ENCODE measurements at regions not wholly inside any gene's neighbourhood (a gene's known extent, or its start where the extent isn't known, plus 50 kb on each side); places are given as distances from the start of the nearest gene placed in this dataset.

DNA sequence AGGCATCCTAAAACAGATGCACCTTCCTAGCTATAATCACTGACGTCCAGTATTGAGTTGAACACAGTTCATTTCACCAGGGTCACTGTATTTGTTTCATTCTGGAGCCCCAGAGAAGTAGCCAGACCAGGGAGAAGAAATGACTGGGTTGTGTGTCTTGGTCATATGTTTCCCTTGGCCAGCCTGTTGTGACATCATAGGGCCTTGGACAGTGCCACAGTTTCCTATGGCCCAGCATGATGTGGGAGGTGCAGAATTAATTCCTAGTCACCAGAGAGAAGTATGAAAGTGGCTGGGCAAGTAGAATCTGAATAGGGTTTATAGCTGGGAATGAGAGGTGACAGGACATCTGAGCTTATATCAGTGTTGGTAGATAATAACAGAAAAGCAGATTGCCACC, 84.0 kb upstream of the ZBED5 start:
- no peak for DNase-seq

DNA sequence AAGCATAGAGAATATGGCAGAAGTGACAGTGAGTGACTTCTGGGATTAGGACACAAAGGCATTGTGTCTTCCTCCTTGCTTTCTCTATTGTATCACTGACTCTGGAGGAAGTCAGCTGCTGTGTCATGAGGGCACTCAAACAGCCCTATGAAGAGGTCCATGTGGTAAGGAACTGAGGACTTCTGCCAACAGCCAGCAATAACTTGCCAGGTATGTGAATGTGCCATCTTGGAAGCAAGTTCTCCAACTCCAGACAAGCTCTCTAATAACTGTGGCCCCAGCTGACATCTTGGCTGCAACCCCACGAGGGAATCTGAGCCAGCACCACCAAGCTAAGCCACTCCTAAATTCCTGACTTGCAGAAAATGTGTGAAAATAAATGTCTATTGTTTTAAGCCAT, 83.6 kb upstream of the ZBED5 start:
- DNase-seq: peak; percentile 15

GRCh38 chr11:10938650-10939387, 81.0 kb upstream of the ZBED5 start:
- DNase-seq: no peak

DNA sequence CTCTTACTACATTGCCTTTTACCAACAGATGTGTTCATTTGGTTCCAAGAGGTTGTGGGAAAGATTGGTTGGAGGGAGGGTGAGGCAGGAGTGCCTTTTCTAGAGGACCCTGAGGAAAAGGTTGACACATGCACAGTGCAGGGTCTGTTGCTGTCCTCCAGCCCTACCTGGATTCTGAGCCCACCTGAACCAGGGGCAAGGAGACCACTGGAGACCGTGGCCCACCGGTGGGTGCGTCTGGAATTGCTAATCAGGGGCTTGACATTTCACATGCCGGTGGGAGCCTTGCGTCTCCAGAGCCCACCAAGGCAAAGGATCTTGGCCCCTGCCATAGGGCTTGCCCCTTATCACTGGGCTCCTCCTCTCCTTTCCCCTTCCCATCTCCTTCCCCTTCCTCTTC, 80.4 kb upstream of the ZBED5 start:
- no peak for DNase-seq

DNA sequence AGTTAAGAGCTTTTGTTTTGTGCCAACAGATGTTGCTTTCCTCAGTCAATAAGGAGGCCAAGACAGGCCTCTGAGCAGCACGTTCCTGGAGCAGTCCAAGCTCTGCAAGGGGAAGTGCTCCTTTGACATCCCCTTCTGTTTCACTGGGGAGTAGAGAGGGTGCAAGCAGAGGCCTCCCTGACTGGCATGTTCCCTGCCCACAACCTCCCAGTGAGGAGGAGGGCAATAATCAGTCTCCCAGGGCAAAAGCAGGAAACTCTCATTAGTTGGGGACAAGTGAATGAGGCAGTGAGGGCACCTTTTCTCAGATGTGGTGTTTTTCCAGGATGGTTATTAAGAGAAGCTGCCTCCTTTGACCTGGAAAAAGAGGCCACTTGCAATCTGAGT, 79.5 kb upstream of the ZBED5 start:
- no peak for DNase-seq

DNA sequence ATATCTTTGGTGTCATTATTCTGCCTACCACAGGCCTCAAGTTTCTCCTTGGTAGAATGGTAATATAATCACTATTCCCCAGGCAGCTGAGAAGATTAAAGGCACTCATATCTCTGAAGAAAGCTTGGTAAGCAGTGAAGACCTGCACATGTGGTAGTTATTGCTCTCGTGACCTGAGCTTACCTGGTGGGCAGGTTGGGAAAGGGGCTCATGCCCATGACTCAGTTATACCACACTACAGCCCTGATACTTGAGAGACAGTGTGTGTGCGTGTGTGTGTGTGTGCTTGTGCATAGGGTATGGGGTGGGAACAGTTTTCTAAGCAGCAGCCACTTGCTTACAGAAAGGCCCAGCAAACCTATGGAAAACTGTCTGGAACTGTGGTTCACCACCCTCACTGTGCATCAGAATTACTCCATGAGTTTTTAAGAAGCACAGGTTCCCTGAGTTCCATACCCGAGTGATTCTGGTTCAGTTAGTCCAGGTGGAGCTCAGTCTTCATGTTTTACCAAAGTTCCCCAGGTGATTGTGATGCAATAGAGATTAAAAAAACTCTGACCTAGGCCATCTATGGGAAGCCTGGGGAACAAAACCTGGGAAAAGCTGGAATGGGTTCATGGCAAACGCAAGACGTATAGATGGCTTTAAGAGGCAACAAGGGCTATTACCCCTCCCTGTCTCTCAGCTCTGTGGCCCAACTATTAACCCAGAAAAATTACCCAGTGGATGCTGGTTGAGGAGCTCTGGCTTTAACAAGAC, 79.0 kb upstream of the ZBED5 start:
- DNase-seq: no peak

DNA sequence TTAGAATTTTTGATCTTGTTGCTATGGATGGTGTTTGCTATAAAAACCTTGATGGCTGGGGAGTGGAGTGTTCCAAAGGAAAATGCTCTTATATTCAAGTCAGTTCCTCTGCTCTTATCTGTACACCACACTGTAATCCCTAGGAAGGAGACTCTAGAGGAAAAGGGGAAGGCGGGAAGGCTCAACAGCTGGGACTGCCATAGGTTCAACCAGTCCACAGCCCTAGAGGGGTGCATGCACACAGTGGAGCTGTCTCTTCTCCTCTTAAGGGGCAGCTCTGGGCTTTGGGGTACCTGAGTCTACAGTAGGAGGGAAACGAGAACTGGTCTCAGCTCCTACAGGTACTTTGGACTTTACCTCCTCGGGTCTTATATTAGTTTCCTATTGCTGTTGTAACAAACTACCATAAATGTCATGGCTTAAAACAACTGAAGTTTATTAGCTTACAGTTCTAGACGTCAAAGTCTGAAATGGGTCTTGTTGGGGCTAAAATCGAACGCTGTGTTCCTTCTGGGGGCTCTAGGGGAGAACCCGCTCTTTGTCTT, 77.2 kb upstream of the ZBED5 start:
- DNase-seq: peak; percentile 21

GRCh38 chr11:10934293-10934860, 76.5 kb upstream of the ZBED5 start:
- peak; percentile 77 for DNase-seq

- peak; percentile 97 for DNase-seq
Observed at GRCh38 chr11:10933455-10934292, 75.8 kb upstream of the ZBED5 start.

GRCh38 chr11:10932976-10933375, 75.1 kb upstream of the ZBED5 start:
- DNase-seq: no peak

GRCh38 chr11:10931761-10932670, 74.2 kb upstream of the ZBED5 start:
- DNase-seq: peak; percentile 82

GRCh38 chr11:10930972-10931760, 73.3 kb upstream of the ZBED5 start:
- peak; percentile 89 for DNase-seq

DNA sequence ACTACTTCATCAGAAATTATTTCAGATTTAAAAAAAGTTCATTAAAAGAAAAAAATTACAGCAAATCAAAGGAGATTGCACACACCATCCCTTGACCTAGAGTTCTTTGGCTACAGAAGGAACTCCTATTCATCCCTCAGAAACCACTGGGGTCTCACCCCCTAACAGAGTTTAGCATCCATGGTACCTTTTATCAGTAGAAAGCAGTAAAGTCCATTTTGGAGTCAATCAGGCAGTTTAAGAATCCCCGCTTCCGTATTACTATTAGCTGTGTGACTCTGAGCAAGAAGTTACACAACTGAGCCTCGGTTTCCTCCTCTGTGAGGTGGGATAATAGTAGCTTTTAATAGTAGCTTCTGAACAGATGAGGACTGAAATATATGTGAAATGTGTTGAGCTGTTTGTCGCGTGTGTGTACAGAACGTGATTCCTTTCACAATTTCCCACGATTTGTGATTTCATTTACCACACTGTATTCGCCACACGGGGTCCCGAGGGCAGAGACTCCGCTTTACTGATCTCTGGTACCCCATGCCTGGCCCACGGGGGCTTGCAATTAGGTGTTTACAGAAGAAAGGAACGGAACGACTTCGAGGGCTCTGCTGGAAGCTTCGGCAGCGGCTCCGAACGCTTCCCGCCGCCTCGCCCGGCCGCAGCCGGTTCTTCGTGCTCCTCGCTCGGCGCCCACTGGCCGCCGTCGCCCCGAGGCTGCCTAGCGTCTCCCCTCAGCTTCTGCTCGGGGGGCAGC, 72.5 kb upstream of the ZBED5 start:
- DNase-seq: peak; percentile 72

GRCh38 chr11:10927538-10927937, 69.7 kb upstream of the ZBED5 start:
- peak; percentile 33 for DNase-seq

DNA sequence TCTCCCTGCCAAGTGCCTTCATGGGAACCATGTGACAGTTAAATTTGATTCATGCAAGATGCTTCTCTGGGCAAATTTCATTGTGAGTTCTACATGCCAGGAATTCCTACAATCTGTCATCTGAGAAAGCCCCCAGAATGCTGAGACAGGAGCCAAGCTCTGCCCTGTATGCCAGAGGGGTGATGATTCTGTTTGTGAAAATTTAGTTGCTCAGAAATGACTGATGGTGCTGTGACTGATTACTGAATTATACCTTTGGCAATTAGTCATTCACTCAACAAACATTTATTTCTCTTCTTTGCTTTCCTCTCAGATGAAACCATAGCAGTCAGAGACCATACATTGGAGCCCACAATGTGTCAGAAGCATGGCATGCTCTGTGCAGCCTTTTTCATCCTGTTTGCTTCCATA, 69.0 kb upstream of the ZBED5 start:
- no peak for DNase-seq

DNA sequence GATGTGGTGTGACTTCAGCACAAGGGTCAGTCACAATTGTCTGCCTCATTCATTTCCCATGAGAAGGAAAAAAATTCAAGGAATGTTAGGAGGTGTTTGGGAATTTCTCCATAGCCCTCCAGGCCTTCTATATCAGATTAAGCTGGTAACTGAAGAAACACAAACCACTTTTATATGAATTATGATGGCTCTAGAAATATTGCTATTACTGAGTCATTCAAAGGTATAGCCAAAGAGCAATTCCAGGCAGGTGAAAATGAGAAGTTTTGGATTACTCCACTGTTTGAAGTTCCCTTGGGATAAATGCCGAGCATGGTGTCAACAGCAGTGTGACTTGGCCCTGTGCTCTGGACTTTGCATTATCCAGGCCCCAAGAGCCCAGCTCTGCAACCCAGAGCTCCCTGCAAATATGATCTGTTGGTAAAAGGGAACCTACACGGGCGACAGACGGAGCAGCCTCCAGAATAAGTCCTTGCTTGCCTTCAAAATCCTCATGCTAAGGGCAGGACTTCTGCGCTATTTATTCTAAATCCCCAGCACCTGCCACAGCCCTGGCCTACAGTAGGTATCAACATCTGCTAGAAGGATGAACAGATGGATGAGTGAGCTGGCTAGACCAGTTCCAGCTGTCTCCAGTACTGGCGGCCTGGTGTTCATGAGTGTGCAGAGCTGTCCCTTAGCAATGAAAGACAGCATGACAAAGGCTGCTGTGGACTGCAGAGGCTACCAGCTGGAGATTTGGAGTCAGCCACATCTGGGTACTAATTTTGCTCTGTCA, 67.5 kb upstream of the ZBED5 start:
- DNase-seq: peak; percentile 97

- DNase-seq: no peak
Observed at GRCh38 chr11:10923882-10924281, 66.0 kb upstream of the ZBED5 start.

DNA sequence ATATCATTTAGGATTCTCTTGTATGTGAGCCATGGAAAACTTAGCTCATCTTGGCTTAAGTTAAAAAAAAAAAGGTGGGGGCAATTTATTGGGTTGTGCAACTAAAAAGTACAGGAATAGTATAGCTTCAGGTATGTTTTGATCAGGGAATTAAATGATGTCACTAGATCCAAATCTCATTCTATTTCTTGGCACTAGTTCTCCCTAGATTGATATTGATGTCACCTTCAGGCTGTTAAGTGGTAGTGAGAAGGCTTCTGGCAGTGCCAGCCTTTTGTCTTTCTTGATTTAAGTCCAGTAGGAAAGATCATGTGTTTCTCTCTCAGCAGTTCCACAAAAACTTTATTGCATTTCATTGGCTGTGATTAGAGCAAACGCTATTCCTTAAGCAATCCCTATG, 65.0 kb upstream of the ZBED5 start:
- DNase-seq: no peak

DNA sequence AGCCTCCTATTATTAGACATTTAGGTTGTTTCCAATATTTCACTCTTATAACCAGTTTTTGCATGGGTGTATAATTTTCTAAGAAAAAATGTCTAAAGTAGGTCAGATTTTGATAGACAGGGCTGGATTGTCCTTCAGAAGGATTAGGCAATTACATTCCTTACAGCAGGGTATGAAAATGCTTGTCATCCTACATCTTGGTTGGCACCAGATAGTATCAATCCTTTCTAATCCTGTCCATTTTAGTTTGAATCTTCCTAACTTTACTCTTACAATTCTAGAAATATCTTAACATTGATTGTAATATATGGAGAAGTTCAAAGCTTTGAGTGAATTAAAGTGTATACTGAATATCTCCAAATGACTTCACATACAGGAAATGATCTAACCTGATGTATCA, 63.0 kb upstream of the ZBED5 start:
- DNase-seq: no peak

All from DMS53 (cell line).